SK-N-SH treated with all-trans-retinoic acid at 6 μM for 48 hours (cell line): ENCODE measurements at regions not wholly inside any gene's neighbourhood (a gene's known extent, or its start where the extent isn't known, plus 50 kb on each side); places are given as distances from the start of the nearest gene placed in this dataset.

Source experiments
- ATAC-seq: fragments of 200-7000 bp; cut with Tn5 transposase; 3 replicates; pipeline ENCODE4 v1.9.1; 2020; ENCODE audit warnings: mild to moderate bottlenecking, moderate library complexity
- ARNTL ChIP-seq: fragments of 450-650 bp; formaldehyde crosslinking; IDR thresholded peaks from 2 replicates; pipeline ENCODE4 v1.5.0; 2020; ENCODE audit warnings: low read depth, mild to moderate bottlenecking, moderate library complexity, borderline replicate concordance
- BACH2 ChIP-seq: fragments of 250-450 bp; sonication (Bioruptor Pico); IDR thresholded peaks from 2 replicates; pipeline ENCODE4 v1.9.0; 2021; ENCODE audit warnings: mild to moderate bottlenecking, borderline replicate concordance
- CSDC2 ChIP-seq: fragments of 250-450 bp; sonication (Bioruptor Pico); IDR thresholded peaks from 2 replicates; pipeline ENCODE4 v1.5.0; 2020; ENCODE audit warnings: mild to moderate bottlenecking, moderate library complexity
- GLIS3 ChIP-seq: fragments of 250-450 bp; sonication (Bioruptor Pico); IDR thresholded peaks from 2 replicates; pipeline ENCODE4 v1.5.0; 2020; ENCODE audit warnings: mild to moderate bottlenecking, moderate library complexity
- OSR1 ChIP-seq: fragments of 250-450 bp; sonication (Bioruptor Pico); IDR thresholded peaks from 2 replicates; pipeline ENCODE4 v1.8.0; 2022; ENCODE audit warnings: moderate library complexity, mild to moderate bottlenecking, inconsistent platforms
- PPARA ChIP-seq: fragments of 250-450 bp; sonication (Bioruptor Pico); IDR thresholded peaks from 2 replicates; pipeline ENCODE4 v1.5.0; 2020; ENCODE audit warnings: mild to moderate bottlenecking, borderline replicate concordance
- RARB ChIP-seq: fragments of 250-450 bp; sonication (Bioruptor Pico); IDR thresholded peaks from 2 replicates; pipeline ENCODE4 v1.8.0; 2021; ENCODE audit warnings: mild to moderate bottlenecking, moderate library complexity
- SNAI2 ChIP-seq: fragments of 250-450 bp; sonication (Bioruptor Pico); IDR thresholded peaks from 2 replicates; pipeline ENCODE4 v1.5.0; 2020; ENCODE audit warnings: mild to moderate bottlenecking, moderate library complexity
- TCF4 ChIP-seq: fragments of 250-450 bp; sonication (Bioruptor Pico); IDR thresholded peaks from 2 replicates; pipeline ENCODE4 v1.8.0; 2021; ENCODE audit warnings: mild to moderate bottlenecking, moderate library complexity, borderline replicate concordance
- TOX ChIP-seq: fragments of 250-450 bp; sonication (Bioruptor Pico); IDR thresholded peaks from 2 replicates; pipeline ENCODE4 v1.8.0; 2021; ENCODE audit warnings: mild to moderate bottlenecking, moderate library complexity, borderline replicate concordance
- ZC3H10 ChIP-seq: fragments of 250-450 bp; sonication (Bioruptor Pico); IDR thresholded peaks from 2 replicates; pipeline ENCODE4 v1.5.1; 2021; ENCODE audit warnings: mild to moderate bottlenecking, moderate library complexity
- ZFP3 ChIP-seq: fragments of 250-450 bp; sonication (Bioruptor Pico); IDR thresholded peaks from 2 replicates; pipeline ENCODE4 v1.5.0; 2020; ENCODE audit warnings: mild to moderate bottlenecking, moderate library complexity
- ZFP30 ChIP-seq: fragments of 450-650 bp; formaldehyde crosslinking; IDR thresholded peaks from 2 replicates; pipeline ENCODE4 v1.5.0; 2022; ENCODE audit warnings: mild to moderate bottlenecking, moderate library complexity
- ZNF565 ChIP-seq: fragments of 450-650 bp; formaldehyde crosslinking; conservative IDR thresholded peaks from 2 replicates; pipeline ENCODE4 v1.5.0; 2020; ENCODE audit warnings: low read depth, mild to moderate bottlenecking, moderate library complexity
- ZNF70 ChIP-seq: fragments of 450-650 bp; formaldehyde crosslinking; IDR thresholded peaks from 2 replicates; pipeline ENCODE4 v1.5.0; 2020; ENCODE audit warnings: mild to moderate bottlenecking, moderate library complexity
- ZNF8 ChIP-seq: fragments of 450-650 bp; formaldehyde crosslinking; IDR thresholded peaks from 2 replicates; pipeline ENCODE4 v1.5.0; 2020; ENCODE audit warnings: mild to moderate bottlenecking, moderate library complexity
- TF ChIP-seq, protein P1 (sequence below): fragments of 250-450 bp; sonication (Bioruptor Pico); IDR thresholded peaks from 2 replicates; pipeline ENCODE4 v1.5.0; 2020; ENCODE audit warnings: mild to moderate bottlenecking, moderate library complexity
- TF ChIP-seq, protein P2 (sequence below): fragments of 250-450 bp; sonication (Bioruptor Pico); IDR thresholded peaks from 2 replicates; pipeline ENCODE4 v1.5.1; 2020; ENCODE audit warnings: low read depth, mild to moderate bottlenecking, moderate library complexity
- TF ChIP-seq, protein P3 (sequence below): fragments of 250-450 bp; sonication (Bioruptor Pico); IDR thresholded peaks from 2 replicates; pipeline ENCODE4 v1.8.0; 2021; ENCODE audit warnings: low read depth, mild to moderate bottlenecking, moderate library complexity, borderline replicate concordance
- TF ChIP-seq, protein P4 (sequence below): fragments of 250-450 bp; sonication (Bioruptor Pico); IDR thresholded peaks from 2 replicates; pipeline ENCODE4 v1.5.1; 2021; ENCODE audit warnings: mild to moderate bottlenecking, moderate library complexity

DNA sequence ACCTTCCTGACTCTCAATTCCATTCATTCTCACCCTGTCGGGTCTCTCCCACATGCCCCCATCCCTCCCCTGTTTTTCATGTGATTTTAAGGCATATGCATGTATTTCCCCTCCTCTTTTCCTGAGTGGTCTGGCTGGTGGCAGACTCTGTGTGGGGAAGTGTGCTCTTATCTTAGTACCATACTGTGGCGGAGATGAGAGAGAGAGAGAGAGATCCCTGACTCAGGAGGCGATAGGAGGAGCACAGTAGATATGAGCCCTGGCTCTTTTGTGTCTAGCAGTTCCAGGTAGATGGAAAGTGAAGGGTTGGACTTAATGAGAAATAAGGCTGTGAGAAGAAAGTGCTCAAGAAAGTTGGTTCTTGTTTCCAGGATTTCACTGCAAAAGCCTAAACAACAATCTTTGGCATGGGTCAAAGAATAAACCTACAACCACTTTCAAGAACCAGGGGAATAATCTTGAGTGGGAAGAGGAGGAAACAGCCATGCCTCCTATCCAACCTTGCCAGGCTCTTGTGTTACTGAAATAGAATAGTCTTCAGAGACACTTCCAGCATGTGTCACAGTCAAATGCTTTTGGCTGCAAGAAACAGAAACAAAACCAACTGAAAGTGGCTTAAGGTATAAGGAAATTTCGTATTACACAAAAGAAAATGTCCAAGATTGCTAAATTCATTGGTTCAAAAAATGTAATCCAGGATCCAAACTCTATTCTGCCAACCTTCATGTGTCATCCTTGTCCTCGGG, 123.8 kb upstream of the MYLIP start (continued):
- TF ChIP-seq ZNF565 (CRISPR knock-in tag) (no peak), BACH2 (no peak)

DNA sequence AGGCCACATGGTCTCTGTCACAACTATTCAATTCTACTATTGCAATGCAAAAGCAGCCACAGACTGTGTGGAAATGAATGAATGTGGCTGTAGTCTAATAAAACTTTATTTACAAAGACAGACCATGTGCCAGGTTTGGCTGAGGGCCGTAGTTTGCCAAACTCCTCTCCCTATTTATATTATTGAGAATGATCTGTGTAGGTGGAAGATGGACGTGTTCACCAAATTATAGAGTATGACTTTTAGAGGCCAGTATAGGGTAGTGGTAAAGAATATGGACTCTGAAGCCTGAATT, 125.7 kb upstream of the MYLIP start:
- no peak for ATAC-seq
- TF ChIP-seq, protein P1, sequence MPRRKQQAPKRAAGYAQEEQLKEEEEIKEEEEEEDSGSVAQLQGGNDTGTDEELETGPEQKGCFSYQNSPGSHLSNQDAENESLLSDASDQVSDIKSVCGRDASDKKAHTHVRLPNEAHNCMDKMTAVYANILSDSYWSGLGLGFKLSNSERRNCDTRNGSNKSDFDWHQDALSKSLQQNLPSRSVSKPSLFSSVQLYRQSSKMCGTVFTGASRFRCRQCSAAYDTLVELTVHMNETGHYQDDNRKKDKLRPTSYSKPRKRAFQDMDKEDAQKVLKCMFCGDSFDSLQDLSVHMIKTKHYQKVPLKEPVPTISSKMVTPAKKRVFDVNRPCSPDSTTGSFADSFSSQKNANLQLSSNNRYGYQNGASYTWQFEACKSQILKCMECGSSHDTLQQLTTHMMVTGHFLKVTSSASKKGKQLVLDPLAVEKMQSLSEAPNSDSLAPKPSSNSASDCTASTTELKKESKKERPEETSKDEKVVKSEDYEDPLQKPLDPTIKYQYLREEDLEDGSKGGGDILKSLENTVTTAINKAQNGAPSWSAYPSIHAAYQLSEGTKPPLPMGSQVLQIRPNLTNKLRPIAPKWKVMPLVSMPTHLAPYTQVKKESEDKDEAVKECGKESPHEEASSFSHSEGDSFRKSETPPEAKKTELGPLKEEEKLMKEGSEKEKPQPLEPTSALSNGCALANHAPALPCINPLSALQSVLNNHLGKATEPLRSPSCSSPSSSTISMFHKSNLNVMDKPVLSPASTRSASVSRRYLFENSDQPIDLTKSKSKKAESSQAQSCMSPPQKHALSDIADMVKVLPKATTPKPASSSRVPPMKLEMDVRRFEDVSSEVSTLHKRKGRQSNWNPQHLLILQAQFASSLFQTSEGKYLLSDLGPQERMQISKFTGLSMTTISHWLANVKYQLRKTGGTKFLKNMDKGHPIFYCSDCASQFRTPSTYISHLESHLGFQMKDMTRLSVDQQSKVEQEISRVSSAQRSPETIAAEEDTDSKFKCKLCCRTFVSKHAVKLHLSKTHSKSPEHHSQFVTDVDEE (CRISPR knock-in tag) = no peak
- no peak for TF ChIP-seq BACH2
- TF ChIP-seq, protein P2, sequence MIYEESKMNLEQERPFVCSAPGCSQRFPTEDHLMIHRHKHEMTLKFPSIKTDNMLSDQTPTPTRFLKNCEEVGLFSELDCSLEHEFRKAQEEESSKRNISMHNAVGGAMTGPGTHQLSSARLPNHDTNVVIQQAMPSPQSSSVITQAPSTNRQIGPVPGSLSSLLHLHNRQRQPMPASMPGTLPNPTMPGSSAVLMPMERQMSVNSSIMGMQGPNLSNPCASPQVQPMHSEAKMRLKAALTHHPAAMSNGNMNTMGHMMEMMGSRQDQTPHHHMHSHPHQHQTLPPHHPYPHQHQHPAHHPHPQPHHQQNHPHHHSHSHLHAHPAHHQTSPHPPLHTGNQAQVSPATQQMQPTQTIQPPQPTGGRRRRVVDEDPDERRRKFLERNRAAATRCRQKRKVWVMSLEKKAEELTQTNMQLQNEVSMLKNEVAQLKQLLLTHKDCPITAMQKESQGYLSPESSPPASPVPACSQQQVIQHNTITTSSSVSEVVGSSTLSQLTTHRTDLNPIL (CRISPR knock-in tag) = no peak
- TF ChIP-seq ZNF70 (CRISPR knock-in tag) = no peak
- TF ChIP-seq ZFP30 (CRISPR knock-in tag) = no peak
- TF ChIP-seq TCF4 (CRISPR knock-in tag) = no peak
- no peak for TF ChIP-seq ZNF565 (CRISPR knock-in tag)
- TF ChIP-seq, protein P3, sequence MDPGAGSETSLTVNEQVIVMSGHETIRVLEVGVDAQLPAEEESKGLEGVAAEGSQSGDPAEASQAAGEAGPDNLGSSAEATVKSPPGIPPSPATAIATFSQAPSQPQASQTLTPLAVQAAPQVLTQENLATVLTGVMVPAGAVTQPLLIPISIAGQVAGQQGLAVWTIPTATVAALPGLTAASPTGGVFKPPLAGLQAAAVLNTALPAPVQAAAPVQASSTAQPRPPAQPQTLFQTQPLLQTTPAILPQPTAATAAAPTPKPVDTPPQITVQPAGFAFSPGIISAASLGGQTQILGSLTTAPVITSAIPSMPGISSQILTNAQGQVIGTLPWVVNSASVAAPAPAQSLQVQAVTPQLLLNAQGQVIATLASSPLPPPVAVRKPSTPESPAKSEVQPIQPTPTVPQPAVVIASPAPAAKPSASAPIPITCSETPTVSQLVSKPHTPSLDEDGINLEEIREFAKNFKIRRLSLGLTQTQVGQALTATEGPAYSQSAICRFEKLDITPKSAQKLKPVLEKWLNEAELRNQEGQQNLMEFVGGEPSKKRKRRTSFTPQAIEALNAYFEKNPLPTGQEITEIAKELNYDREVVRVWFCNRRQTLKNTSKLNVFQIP = no peak
- no peak for TF ChIP-seq ARNTL (CRISPR knock-in tag)
- no peak for TF ChIP-seq GLIS3 (CRISPR knock-in tag)
- no peak for TF ChIP-seq ZFP3 (CRISPR knock-in tag)

DNA sequence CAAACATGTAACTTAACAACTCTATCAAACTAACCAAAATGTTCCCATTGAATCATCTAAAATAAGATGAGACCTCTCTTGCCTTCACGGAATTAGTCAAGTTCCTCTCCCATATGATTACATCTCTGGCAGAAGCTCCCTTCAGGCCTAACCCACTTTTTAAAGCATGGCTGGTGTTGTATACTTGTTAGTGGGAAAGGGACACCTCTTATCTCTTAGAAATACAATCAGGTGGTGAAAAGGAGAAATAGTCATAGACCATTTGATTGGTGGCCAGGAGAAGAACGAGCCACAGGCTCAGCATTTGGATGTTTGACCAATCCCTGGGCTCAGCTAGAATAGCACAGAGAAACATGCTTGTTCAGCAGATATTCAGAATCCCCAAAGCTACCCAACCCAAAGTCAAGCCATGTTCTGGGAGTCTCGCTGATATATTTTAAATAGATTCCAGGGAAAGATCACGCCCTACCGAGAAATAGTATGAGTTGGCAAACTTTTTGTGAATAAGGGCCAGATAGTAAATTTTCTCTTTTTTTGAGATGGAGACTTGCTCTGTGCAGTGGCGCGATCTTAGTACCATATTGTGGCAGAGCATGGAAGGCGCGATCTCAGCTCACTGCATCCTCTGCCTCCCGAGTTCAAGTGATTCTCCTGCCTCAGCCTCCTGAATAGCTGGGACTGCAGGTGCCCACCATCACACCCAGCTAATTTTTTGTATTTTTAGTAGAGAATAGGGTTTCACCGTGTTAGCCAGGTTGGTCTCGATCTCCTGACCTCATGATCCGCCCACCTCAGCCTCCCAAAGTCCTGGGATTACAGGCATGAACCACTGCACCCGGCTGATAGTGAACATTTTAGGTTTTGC, 126.3 kb upstream of the MYLIP start:
- TF ChIP-seq OSR1 (CRISPR knock-in tag) (no peak), BACH2 (no peak)
- ATAC-seq = no peak

DNA sequence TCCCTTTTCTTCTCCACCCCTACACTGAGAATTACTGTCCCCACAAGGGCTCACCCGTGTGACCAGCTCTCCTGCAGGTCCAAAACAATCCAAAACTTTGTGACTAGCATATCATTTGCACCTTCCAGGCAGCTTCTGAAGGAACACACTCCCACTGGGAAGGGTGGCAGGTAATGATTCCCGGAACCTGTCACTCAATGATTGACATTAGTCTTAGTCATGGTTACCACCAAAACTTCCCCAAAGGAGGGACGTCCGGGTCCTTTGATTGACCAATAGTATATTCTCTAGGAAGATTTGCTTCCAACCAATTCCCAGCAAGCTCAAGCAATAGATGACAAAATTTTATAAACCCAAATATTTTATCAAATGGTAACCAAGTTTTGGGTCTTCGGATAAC, 127.7 kb upstream of the MYLIP start:
- ATAC-seq = no peak
- TF ChIP-seq RARB (CRISPR knock-in tag) (no peak), PPARA (no peak), ARNTL (CRISPR knock-in tag) (no peak), TOX (CRISPR knock-in tag) (no peak), ZNF565 (CRISPR knock-in tag) (no peak), ZC3H10 (CRISPR knock-in tag) (no peak), ZNF70 (CRISPR knock-in tag) (no peak), ZNF8 (CRISPR knock-in tag) (no peak), ZFP3 (CRISPR knock-in tag) (no peak), OSR1 (CRISPR knock-in tag) (no peak), ZFP30 (CRISPR knock-in tag) (no peak), SNAI2 (no peak), TCF4 (CRISPR knock-in tag) (no peak), CSDC2 (CRISPR knock-in tag) (no peak)
- TF ChIP-seq, protein P3 = no peak
- TF ChIP-seq, protein P2 (CRISPR knock-in tag) = no peak
- TF ChIP-seq, protein P4, sequence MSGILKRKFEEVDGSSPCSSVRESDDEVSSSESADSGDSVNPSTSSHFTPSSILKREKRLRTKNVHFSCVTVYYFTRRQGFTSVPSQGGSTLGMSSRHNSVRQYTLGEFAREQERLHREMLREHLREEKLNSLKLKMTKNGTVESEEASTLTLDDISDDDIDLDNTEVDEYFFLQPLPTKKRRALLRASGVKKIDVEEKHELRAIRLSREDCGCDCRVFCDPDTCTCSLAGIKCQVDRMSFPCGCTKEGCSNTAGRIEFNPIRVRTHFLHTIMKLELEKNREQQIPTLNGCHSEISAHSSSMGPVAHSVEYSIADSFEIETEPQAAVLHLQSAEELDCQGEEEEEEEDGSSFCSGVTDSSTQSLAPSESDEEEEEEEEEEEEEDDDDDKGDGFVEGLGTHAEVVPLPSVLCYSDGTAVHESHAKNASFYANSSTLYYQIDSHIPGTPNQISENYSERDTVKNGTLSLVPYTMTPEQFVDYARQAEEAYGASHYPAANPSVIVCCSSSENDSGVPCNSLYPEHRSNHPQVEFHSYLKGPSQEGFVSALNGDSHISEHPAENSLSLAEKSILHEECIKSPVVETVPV (CRISPR knock-in tag) = no peak
- TF ChIP-seq, protein P1 (CRISPR knock-in tag) = no peak
